NT2/D1 (cell line): ENCODE measurements at regions not wholly inside any gene's neighbourhood (a gene's known extent, or its start where the extent isn't known, plus 50 kb on each side); places are given as distances from the start of the nearest gene placed in this dataset.

Source experiments
- DNase-seq: peaks from one replicate; pipeline ENCODE4 v3.0.0-alpha.2; 2011; ENCODE audit warnings: low read depth, low spot score
- H3K27me3 ChIP-seq: 2 replicates; pipeline ENCODE4 v1.6.0; 2011; ENCODE audit warnings: mild to moderate bottlenecking; ENCODE audit not compliant: insufficient read length, insufficient read depth
- H3K36me3 ChIP-seq: 2 replicates; pipeline ENCODE4 v1.6.1; 2011; ENCODE audit warnings: mild to moderate bottlenecking, low read length, mixed read lengths; ENCODE audit not compliant: insufficient read depth, insufficient read length
- H3K4me1 ChIP-seq: 2 replicates; pipeline ENCODE4 v1.5.1; 2011; ENCODE audit not compliant: insufficient read depth, insufficient read length
- H3K4me3 ChIP-seq: 2 replicates; pipeline ENCODE4 v1.5.1; 2011; ENCODE audit warnings: low read depth; ENCODE audit not compliant: insufficient read length
- H3K9ac ChIP-seq: 2 replicates; pipeline ENCODE4 v1.6.0; 2011; ENCODE audit warnings: low read depth; ENCODE audit not compliant: insufficient read length
- H3K9me3 ChIP-seq: 2 replicates; pipeline ENCODE4 v1.5.1; 2011; ENCODE audit warnings: mild to moderate bottlenecking, low read length; ENCODE audit not compliant: insufficient read depth
- SUZ12 ChIP-seq: IDR thresholded peaks from 2 replicates; pipeline ENCODE4 v1.6.1; 2011; ENCODE audit not compliant: insufficient read length, insufficient read depth; ENCODE audit errors: extremely low read depth
- YY1 ChIP-seq: IDR thresholded peaks from 2 replicates; pipeline ENCODE4 v1.6.1; 2011; ENCODE audit not compliant: insufficient read length, insufficient read depth
- ZNF274 ChIP-seq: IDR thresholded peaks from 2 replicates; pipeline ENCODE4 v1.6.1; 2011; ENCODE audit warnings: mild to moderate bottlenecking, low read depth, low read length

DNA sequence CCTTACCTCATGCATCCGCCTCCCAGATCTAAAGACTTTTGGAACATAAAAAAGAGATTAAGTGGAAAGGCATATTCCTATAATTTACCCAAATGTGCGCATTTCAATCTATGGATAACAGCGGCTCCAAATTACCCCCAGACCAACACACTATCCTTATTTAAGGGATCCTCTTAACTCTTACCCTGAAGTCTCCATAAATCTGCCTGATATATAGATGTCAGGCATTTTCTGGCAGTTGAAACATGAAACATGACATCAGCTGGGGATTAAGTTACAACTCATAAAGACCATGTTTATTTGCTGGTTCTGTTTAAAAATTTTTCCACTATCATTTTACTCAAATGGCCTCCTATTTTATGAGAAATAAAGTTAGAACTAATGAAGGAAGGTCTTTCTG, 478.5 kb upstream of the SALL1 start:
- no peaks in the 10 kb centered on the region for H3K4me1 ChIP-seq
- no peaks in the 10 kb centered on the region for H3K36me3 ChIP-seq
- no peak overlapping the region for H3K4me3 ChIP-seq
- TF ChIP-seq ZNF274 (no peak), YY1 (no peak), SUZ12 (no peak)
- no peak for DNase-seq
- peaks cover 14% of the 10 kb centered on the region; the same call in 1 of the 2 replicates for H3K9me3 ChIP-seq
- peaks cover 50% of the 10 kb centered on the region for H3K27me3 ChIP-seq
- H3K9ac ChIP-seq, result no peak overlapping the region

DNA sequence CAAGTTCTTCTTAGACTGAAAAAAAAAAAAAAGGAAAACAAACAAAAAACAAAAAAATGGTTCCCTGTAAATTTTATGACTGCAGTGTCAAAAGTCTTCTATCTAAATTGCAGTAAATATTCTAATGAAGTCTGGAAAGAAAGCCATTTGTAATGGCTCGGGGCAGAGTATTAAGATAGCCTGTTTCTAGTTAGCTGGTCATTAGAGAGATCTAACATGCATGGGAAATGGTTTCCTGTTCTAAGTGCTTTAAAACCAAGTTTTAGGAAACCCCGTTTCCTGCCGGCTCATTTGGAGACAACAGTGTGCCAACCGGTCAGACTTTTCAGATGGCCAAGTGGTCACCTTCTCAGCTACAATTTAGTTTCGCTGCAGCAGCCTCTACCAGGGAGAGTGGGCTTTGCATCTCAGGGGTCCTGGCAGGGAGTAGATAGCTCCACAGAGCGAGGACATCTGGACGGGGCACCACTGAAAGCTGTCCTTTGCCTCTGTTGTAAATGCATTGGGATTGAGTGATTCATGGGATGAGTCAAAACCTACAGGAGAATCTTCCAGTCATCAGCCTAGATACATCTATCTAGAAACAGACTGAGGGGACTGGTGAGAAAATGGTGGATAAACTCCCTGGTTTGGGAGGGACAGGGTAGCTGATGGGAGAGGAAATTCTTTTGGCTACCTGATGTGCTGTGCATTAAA, 473.2 kb upstream of the SALL1 start:
- TF ChIP-seq YY1 (no peak), SUZ12 (no peak), ZNF274 (no peak)
- H3K36me3 ChIP-seq, result no peaks in the 10 kb centered on the region
- no peak for DNase-seq

DNA sequence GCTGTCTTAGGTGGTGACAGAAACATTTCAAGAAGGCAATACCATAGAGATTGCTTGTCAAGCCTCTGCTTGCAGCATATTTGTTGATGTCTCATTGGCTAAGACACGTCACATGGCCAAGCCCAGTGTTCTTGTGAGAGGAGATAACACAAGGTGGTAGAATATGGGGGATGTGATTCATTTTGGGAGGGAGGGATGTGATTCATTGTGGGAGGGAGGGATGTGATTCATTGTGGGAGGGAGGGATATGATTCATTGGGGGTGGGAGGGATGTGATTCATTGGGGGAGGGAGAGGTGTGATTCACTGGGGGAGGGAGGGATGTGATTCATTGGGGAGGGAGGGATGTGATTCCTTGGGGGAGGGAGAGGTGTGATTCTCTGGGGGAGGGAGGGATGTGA, 470.5 kb upstream of the SALL1 start:
- Histone ChIP-seq H3K27me3 (peaks cover under 1% of the 10 kb centered on the region), H3K9me3 (peaks cover under 1% of the 10 kb centered on the region; the same call in 1 of the 2 replicates), H3K36me3 (no peaks in the 10 kb centered on the region), H3K9ac (no peak overlapping the region), H3K4me3 (no peak overlapping the region), H3K4me1 (no peaks in the 10 kb centered on the region)
- no peak for DNase-seq
- TF ChIP-seq YY1 (no peak), ZNF274 (no peak), SUZ12 (no peak)

More for the DNA sequence above, 473.2 kb upstream of the SALL1 start:
- Histone ChIP-seq H3K9me3 (peaks cover 11% of the 10 kb centered on the region), H3K4me1 (no peaks in the 10 kb centered on the region), H3K4me3 (no peak overlapping the region), H3K9ac (no peak overlapping the region), H3K27me3 (peaks cover 22% of the 10 kb centered on the region)

DNA sequence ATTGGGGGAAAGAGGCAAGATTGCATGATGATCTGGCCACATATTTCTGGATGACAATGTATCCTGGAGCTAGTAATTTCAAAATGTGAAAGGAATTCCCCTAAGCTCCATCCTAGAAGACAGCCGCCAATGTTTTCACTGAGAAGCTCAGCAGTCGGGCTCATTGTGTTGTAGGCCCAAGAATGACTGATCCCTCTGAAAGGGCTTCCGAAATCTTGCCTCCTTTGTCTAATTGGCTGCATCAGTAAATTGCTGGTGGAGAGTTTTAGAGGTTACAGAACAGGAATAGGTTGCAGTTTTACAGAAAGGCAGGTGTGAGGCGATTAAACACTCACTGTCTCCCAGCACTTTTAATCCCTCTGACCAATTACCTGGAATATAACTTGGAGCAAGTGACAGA, 464.1 kb upstream of the SALL1 start:
- no peak overlapping the region for H3K4me3 ChIP-seq
- TF ChIP-seq YY1 (no peak), ZNF274 (no peak), SUZ12 (no peak)
- H3K9ac ChIP-seq, result no peak overlapping the region
- DNase-seq, result no peak
- no peaks in the 10 kb centered on the region for H3K36me3 ChIP-seq
- no peaks in the 10 kb centered on the region for H3K9me3 ChIP-seq
- no peaks in the 10 kb centered on the region for H3K4me1 ChIP-seq
- H3K27me3 ChIP-seq, result no peaks in the 10 kb centered on the region

DNA sequence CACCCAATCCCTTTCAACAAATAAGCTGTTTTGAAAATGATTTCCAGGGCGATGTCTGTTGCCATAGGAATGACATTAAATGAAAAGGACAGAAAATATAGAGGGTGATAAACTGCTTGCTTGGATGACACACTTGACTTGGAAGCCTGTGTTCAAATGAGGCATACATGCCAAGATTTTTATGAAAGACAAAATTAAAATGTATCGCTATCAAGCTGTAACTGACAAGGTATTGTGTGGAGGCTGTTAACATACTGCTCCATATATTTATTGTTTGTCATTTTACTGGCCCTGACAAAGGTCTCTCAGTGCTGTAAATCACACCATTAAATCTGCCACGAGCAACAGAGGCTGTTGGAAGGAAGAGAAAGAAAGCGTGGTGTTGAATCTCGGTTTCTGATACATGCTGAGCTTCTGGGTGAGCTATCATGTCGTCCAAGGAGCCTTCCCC, 456.2 kb upstream of the SALL1 start:
- no peak for DNase-seq
- H3K36me3 ChIP-seq, result no peaks in the 10 kb centered on the region
- no peaks in the 10 kb centered on the region for H3K27me3 ChIP-seq
- H3K9ac ChIP-seq, result no peak overlapping the region
- H3K4me1 ChIP-seq, result no peaks in the 10 kb centered on the region
- no peak for TF ChIP-seq YY1
- no peak for TF ChIP-seq ZNF274
- no peak for TF ChIP-seq SUZ12
- no peaks in the 10 kb centered on the region for H3K9me3 ChIP-seq
- H3K4me3 ChIP-seq, result no peak overlapping the region

DNA sequence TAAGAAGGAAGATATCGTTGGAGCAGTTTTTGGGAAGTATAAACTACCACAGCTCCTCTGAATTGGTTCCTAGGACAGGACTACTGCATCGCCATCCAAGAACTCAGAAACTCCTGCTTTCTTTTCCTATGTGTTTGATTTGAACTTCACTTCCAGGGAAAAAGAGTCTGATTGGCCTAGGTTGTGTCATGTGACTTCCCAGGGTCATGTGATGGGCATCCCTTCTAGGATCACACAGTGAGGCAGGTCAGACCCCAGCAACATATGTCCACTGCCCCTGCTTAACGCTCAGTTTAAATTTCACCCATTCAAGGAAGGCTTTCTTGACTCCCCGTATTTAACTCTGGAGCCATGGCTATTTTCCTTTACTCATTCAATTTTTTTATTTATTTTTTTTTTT, 445.2 kb upstream of the SALL1 start:
- no peak for TF ChIP-seq SUZ12
- TF ChIP-seq ZNF274, result no peak
- TF ChIP-seq YY1, result no peak
- Histone ChIP-seq H3K9ac (no peak overlapping the region), H3K9me3 (0 out of 2 replicates have a peak, but pooled peaks cover 5% of the 10 kb centered on the region), H3K36me3 (no peaks in the 10 kb centered on the region), H3K27me3 (no peaks in the 10 kb centered on the region), H3K4me1 (no peaks in the 10 kb centered on the region), H3K4me3 (no peak overlapping the region)
- DNase-seq, result no peak

DNA sequence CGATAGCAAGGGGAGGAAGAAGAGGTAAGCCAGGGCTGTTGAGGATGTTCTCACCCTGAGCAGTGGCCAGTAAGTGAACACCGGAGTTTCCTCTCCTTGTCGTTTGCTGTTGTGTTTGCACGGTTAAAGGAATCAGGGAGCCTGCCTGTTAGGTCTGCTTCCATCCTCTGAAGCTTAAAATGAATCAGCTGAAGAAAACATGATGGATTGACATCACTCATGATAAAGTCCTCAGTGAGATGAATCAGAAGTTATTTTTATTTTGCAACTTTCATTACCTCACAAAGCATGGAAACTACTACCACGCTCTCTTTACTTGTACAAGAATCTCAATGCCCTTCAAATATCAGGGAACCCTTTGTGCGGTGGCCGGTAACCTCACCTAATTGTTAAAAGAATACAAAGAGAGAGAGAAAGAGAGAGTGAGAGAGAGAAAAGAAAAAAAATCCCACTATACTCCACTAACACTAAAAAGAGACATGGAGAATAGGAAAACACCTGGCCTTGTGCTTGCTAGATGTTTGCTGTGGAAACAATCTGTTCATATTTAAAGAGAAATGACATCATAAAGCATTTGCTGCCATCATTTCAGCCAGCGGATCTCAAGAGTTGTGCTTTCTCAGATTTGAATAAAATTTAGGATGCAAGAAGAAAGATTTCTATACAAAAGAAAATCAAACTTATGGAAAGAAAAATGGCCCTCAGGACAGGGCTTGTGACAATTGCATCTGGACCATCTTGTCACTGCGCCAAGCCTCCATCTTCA, 441.6 kb upstream of the SALL1 start:
- Histone ChIP-seq H3K27me3 (no peaks in the 10 kb centered on the region), H3K9me3 (no peaks in the 10 kb centered on the region), H3K36me3 (no peaks in the 10 kb centered on the region), H3K9ac (no peak overlapping the region), H3K4me1 (no peaks in the 10 kb centered on the region), H3K4me3 (no peak overlapping the region)
- no peak for DNase-seq
- TF ChIP-seq YY1 (no peak), ZNF274 (no peak), SUZ12 (no peak)
